IPS-18c (cell line): ENCODE measurements at regions not wholly inside any gene's neighbourhood (a gene's known extent, or its start where the extent isn't known, plus 50 kb on each side); places are given as distances from the start of the nearest gene placed in this dataset.

Experiments
- H3K4me3 ChIP-seq: 2 replicates; pipeline ENCODE4 v1.7.0; 2013; ENCODE audit warnings: low read depth, mild to moderate bottlenecking, low read length, moderate library complexity; ENCODE audit not compliant: insufficient read depth
- H3K9me3 ChIP-seq: one replicate; pipeline ENCODE4 v1.6.1; 2013; ENCODE audit warnings: mild to moderate bottlenecking, low read length, moderate library complexity; ENCODE audit not compliant: control insufficient read depth, insufficient read depth

GRCh38 chr11:91730057-91730456, 494.6 kb upstream of the FAT3 start:
- H3K4me3 ChIP-seq = no peak overlapping the region
- H3K9me3 ChIP-seq = no peaks in the 10 kb centered on the region

DNA sequence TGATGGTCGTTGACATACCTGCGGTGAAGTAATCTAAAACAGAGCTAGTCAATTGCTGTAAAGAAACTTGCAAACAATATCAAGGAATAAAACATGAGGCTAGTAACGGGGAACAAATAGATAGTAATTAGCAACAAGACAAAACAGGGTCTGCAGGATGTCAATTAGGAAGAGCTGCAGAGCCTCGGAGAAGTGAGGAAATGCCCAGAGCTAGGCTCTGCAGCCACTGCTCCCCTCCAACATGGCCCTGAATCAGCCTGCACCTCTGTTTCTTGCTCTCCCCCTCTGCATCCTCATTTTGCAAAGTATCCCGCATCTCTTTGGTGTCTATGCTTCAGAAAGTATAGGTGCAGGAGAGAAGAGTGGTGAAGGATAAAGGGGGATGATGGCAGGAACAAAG, 507.4 kb upstream of the FAT3 start:
- no peaks in the 10 kb centered on the region for H3K9me3 ChIP-seq

DNA sequence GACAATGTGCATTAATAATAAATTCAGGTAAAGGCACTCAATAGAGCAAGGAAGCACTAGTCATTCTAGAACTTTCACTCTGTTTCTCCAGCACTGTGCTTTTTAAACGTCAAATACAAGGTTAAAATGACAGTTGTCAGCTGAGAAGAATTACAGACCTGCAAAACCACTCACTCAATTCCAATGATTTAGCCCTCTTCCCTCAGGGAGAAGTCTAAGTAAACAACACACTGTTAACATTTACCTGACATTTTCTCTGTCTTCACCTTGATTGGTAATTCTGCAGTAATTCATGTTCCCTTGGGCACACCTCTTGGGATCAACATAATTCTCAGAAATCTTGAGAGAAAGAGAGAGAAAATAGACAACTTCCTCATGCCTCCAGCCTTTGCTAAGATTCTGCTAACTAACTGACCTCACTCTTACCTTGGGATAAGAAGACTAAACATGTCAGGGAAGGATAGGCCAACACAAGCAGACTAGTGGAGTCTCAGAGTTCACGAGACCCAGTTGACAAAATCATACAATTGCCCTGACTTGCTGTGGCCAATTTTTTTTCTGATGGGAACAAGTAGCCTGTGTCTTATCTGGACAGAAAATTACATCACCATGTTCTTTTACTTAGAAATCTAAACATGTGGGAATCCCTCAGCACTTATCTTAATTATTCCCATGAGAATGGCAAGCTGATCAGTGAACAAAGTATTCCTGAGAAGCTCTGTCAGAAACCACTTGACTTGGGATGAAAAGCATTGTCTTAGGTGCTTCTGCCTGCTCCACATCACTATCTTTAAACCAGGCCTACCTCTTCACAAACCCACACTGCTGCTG, 516.8 kb upstream of the FAT3 start:
- no peaks in the 10 kb centered on the region for H3K9me3 ChIP-seq
- no peak overlapping the region for H3K4me3 ChIP-seq

More for the DNA sequence above, 507.4 kb upstream of the FAT3 start:
- H3K4me3 ChIP-seq = no peak overlapping the region

DNA sequence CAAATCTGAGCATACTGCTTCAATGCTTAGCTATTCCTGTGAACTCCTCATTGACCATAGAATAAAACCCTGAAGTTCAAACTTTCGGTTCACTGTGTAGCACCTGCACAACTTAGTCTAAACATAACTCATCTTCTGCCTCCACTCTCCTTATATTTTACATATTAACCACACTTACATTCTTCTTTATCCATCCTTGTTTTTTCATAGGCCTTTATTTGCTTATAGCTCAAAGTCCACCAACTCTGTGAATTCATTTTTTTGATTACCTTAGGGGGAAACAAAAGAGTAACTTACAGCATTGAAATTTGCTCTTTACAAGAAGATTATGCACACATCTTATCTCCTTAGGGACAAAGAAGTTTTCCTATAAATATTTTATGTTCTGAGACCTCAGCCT, 521.6 kb upstream of the FAT3 start:
- Histone ChIP-seq H3K9me3 (no peaks in the 10 kb centered on the region), H3K4me3 (no peak overlapping the region)

DNA sequence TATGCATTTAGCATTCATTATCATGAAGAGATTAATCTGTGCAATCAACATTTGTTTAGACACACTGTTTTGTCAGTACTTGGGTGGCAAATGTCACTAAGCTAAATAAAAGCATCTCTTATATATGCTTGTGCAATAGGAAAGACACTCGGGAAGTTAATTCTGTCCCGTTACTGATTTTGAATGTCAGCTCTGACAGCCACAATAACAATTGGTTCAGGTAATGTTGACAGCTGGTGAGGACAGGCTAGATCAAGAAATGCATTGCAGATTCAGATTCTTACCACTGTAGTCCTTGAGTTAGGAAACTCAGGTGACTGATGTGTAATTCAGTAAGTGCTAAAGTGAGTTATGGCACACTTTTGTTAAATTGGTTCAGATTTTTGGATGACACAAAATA, 523.8 kb upstream of the FAT3 start:
- no peak overlapping the region for H3K4me3 ChIP-seq
- no peaks in the 10 kb centered on the region for H3K9me3 ChIP-seq

DNA sequence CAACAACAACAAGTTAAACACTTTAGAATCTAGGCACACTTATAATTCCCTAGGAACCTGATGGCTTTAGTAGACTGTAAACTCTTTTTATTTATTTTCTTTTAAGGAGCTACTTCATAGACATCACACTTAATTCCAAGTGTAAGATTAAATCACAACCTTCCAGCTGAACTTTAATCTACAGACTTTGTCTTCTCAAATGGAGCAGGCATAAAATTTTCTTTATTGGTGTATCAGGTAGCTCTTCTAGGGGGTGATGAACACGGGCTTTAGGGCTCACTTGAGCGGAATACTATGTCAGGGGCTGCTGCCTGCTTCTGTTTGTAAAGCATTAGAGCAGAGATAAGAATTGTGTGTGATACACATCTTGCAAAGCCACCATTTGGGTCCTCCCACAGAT, 525.8 kb upstream of the FAT3 start:
- Histone ChIP-seq H3K9me3 (no peaks in the 10 kb centered on the region), H3K4me3 (no peak overlapping the region)

GRCh38 chr11:91694331-91694730, 530.3 kb upstream of the FAT3 start:
- no peaks in the 10 kb centered on the region for H3K9me3 ChIP-seq
- no peak overlapping the region for H3K4me3 ChIP-seq

DNA sequence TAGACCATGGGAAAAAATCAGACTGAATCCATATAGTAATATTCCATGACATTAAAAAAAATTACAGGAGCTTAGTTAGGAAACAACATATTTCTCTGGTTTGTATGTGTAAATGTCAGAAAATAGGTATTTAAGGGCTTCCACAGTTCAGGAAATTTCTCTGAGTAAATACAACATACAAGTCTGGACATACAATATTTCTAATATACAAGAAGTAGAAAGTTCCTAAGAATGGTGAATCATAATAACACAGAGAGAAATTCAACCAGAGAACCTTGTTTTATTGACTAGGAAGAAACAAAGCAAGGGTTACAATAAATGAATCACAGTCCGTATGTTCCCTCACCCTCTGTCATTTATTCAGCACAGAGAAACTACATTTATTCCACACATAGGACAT, 532.7 kb upstream of the FAT3 start:
- Histone ChIP-seq H3K4me3 (no peak overlapping the region), H3K9me3 (no peaks in the 10 kb centered on the region)

DNA sequence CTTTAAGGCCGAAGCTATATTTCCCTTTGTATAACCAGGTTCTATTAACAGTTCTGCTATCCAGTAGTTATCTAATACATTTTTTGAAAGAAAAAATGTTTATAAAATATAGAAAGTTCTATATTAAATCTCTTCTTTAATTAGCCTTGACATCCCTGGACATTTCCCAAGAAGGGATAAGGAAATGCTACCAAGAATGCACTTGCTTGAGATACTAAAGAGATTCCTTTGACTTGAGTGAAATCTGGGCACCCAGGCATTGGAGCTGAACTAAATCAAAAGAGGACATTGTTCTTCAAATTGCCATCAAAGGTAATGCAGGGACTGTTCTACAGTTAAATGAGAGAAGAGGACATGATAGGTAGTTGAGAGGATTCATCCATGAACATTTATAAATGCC, 535.9 kb upstream of the FAT3 start:
- Histone ChIP-seq H3K9me3 (no peaks in the 10 kb centered on the region), H3K4me3 (no peak overlapping the region)

DNA sequence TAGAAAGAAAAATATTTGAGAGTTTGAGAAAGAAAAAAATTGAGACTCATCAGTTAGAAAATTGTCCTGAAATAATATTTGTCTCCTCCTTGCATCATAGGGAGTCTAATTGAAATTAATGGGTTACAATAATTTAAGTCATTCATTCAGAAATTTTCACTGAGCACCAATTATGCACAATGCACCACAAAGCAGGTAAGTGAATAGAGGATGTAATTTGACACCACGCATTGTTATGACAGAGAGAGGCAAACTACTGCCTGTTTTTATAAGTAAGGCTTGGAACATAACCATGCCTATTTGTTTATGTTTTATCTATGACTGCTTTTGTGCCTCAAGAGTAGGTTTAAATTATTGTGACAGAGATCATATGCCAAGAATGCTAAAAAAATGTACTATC, 537.9 kb upstream of the FAT3 start:
- Histone ChIP-seq H3K4me3 (no peak overlapping the region), H3K9me3 (no peaks in the 10 kb centered on the region)

- H3K4me3 ChIP-seq = no peak overlapping the region
These were observed 538.3 kb upstream of the FAT3 start for GRCh38 chr11:91686281-91686680.

GRCh38 chr11:91673705-91674104, 550.9 kb upstream of the FAT3 start:
- H3K4me3 ChIP-seq = no peak overlapping the region
- no peaks in the 10 kb centered on the region for H3K9me3 ChIP-seq

More at GRCh38 chr11:91686281-91686680, 538.3 kb upstream of the FAT3 start:
- no peaks in the 10 kb centered on the region for H3K9me3 ChIP-seq

DNA sequence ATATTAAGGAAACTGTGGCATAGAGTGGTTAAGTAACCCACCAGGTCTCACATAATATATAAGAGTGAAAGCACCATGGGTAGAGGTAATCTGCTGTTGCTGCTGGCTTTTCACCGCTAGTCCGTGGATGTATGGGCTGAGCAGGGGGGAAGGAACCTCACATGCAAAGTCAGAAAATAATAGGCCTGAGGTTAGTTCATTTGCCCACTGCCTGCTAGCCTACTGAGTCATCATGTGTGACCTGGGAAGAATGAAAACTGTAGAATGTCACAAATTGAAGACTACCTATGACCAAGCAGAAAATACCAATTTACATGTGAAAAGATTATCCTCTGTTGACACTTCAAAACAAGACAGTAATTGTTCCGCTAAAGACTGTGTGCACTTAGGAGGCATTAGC, 560.1 kb upstream of the FAT3 start:
- H3K9me3 ChIP-seq = no peaks in the 10 kb centered on the region
- H3K4me3 ChIP-seq = no peak overlapping the region

DNA sequence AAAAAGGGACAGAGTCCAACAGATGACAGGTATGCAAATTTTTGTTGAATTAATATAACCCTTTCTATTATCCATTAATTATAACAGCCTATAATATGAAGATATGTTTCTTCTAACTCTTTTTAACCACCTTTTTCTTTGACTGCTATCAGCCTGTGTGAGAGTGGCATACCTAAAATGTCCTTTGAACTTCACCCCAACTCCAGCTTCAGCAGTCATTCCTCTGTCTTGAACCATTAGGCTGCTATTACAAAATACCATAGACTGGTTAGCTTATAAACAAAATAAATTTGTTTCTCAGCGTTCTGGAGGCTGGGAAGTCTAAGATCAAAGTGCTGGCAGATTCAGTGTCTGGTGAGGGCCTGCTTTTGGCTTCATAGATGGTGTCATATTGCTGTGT, 564.6 kb upstream of the FAT3 start:
- Histone ChIP-seq H3K9me3 (no peaks in the 10 kb centered on the region), H3K4me3 (no peak overlapping the region)

GRCh38 chr11:91654686-91655085, 569.9 kb upstream of the FAT3 start:
- Histone ChIP-seq H3K9me3 (no peaks in the 10 kb centered on the region), H3K4me3 (no peak overlapping the region)

- H3K9me3 ChIP-seq = no peaks in the 10 kb centered on the region
- H3K4me3 ChIP-seq = no peak overlapping the region
These were observed 571.4 kb upstream of the FAT3 start for GRCh38 chr11:91653079-91653754.

- Histone ChIP-seq H3K4me3 (no peak overlapping the region), H3K9me3 (no peaks in the 10 kb centered on the region)
These were observed 573.8 kb upstream of the FAT3 start for GRCh38 chr11:91650802-91651201.

DNA sequence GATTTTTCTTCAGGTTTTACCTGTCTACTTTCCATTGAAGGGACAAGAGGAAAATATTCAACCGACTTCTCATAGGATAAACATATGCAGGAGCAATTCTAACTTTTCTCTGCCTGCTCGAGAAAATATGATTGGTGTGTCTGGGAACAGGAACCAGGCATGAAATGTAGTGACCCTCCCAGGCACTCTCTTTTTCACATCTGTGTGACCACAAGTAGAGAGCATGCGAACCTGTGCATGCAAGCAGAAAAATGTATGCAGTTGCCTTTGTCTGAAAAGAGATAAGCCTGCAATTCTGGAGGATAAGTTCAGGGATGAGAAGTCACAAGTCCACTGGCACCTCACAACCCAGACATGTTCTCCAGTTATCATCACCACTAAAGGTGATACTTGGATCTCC, 583.5 kb upstream of the FAT3 start:
- no peaks in the 10 kb centered on the region for H3K9me3 ChIP-seq
- no peak overlapping the region for H3K4me3 ChIP-seq
